ENCODE measurements at regions not wholly inside any gene's neighbourhood (a gene's known extent, or its start where the extent isn't known, plus 50 kb on each side); places are given as distances from the start of the nearest gene placed in this dataset.

- H3K4me1 Mint-ChIP-seq = peaks cover 15 to 18% of the 10 kb centered on the region in 2 experiments; a peak in 3 of 4 replicates
- H2AK5ac ChIP-seq (ENCODE audit: insufficient read length, low read length) = no peak overlapping the region
- H2BK120ac ChIP-seq (ENCODE audit: low read depth, low read length, poor library complexity, severe bottlenecking) = no peak overlapping the region
- no peaks in the 10 kb centered on the region for H3K27me3 ChIP-seq (ENCODE audit: insufficient read depth, low read length)
- no peaks in the 10 kb centered on the region for H3K4me1 ChIP-seq (ENCODE audit: insufficient read depth, low read length)
- H3K27ac Mint-ChIP-seq = 0 out of 7 replicates have a peak overlapping the region, but pooled peaks of 2 of the 3 experiments have one; percentile 1 to 15
- no peaks in the 10 kb centered on the region for H3K9me3 ChIP-seq (ENCODE audit: control insufficient read depth, low read depth, low read length)
- no peak overlapping the region for H2BK20ac ChIP-seq (ENCODE audit: low read depth, low read length, poor library complexity, severe bottlenecking)
- H3K56ac ChIP-seq (ENCODE audit: insufficient read length, low read depth, low read length) = no peak overlapping the region
- no CpG with 5 or more reads among the region's 5 CpGs for WGBS (ENCODE audit: extremely low coverage, insufficient read length, low lambda C conversion rate)
- TF ChIP-seq, protein P1, sequence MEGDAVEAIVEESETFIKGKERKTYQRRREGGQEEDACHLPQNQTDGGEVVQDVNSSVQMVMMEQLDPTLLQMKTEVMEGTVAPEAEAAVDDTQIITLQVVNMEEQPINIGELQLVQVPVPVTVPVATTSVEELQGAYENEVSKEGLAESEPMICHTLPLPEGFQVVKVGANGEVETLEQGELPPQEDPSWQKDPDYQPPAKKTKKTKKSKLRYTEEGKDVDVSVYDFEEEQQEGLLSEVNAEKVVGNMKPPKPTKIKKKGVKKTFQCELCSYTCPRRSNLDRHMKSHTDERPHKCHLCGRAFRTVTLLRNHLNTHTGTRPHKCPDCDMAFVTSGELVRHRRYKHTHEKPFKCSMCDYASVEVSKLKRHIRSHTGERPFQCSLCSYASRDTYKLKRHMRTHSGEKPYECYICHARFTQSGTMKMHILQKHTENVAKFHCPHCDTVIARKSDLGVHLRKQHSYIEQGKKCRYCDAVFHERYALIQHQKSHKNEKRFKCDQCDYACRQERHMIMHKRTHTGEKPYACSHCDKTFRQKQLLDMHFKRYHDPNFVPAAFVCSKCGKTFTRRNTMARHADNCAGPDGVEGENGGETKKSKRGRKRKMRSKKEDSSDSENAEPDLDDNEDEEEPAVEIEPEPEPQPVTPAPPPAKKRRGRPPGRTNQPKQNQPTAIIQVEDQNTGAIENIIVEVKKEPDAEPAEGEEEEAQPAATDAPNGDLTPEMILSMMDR (conservative IDR thresholded peaks at IDR 0.05) = no peak
- no peak overlapping the region for H2BK5ac ChIP-seq (ENCODE audit: insufficient read length, low read length)
- H4K91ac ChIP-seq (ENCODE audit: insufficient read length, low read depth, low read length) = no peak overlapping the region
- H3K4ac ChIP-seq (ENCODE audit: low read depth, low read length) = no peak overlapping the region
- no peak overlapping the region for H3K4me3 Mint-ChIP-seq
- H3K9me3 Mint-ChIP-seq = no peaks in the 10 kb centered on the region
- no peaks in the 10 kb centered on the region; a peak in 1 of 7 replicates for H3K36me3 Mint-ChIP-seq (ENCODE audit: insufficient read depth in 1 of 3, low read depth in 3 of 3)
- no peak for DNase-seq
- no peak overlapping the region for H2AFZ ChIP-seq (ENCODE audit: low read length)
- peak overlapping the region; percentile 42 for H3K18ac ChIP-seq (ENCODE audit: insufficient read length, low read depth, low read length)
- no peaks in the 10 kb centered on the region for H4K20me1 ChIP-seq (ENCODE audit: control insufficient read depth, insufficient read depth, insufficient read length)
- no peaks in the 10 kb centered on the region for H3K79me2 ChIP-seq (ENCODE audit: insufficient read depth, low read length)
- no peaks in the 10 kb centered on the region for H3K79me1 ChIP-seq (ENCODE audit: insufficient read depth, low read depth, low read length, poor library complexity, severe bottlenecking)
- H2BK15ac ChIP-seq (ENCODE audit: low read depth, low read length) = no peak overlapping the region
- H3K27me3 Mint-ChIP-seq (ENCODE audit: low read depth) = no peaks in the 10 kb centered on the region; the same call in none of the 2 replicates
- no peak overlapping the region for H3K27ac ChIP-seq (ENCODE audit: insufficient read length, low read depth, low read length)
- no peak overlapping the region for H3K23ac ChIP-seq (ENCODE audit: insufficient read length, low read depth, low read length)
- no peaks in the 10 kb centered on the region for H3K23me2 ChIP-seq (ENCODE audit: insufficient read length, low read depth, low read length, poor library complexity, severe bottlenecking)
- H2BK12ac ChIP-seq (ENCODE audit: insufficient read length, low read depth, low read length) = no peak overlapping the region
- no peak overlapping the region for H3K9ac ChIP-seq (ENCODE audit: extremely low read depth, insufficient read length, low read length)
- no peak overlapping the region for H4K8ac ChIP-seq (replicated peaks; ENCODE audit: insufficient read length, low read depth, low read length)
- no peak overlapping the region for H4K5ac ChIP-seq (ENCODE audit: insufficient read length, low read depth, low read length)
- peak overlapping the region; percentile 61; the same call in 1 of the 2 replicates for H3K14ac ChIP-seq (ENCODE audit: insufficient read depth, low read length)
- H3K4me2 ChIP-seq (ENCODE audit: insufficient read depth, insufficient read length, low read length) = no peak overlapping the region
- no peak overlapping the region for H3T11ph ChIP-seq (ENCODE audit: low read length)
Observed at GRCh38 chr3:72013084-72013483, 228.1 kb upstream of the PROK2 start.

Data from H9 (cell line).